H9 (cell line): ENCODE measurements at regions not wholly inside any gene's neighbourhood (a gene's known extent, or its start where the extent isn't known, plus 50 kb on each side); places are given as distances from the start of the nearest gene placed in this dataset.
"Not testable (repeated sequence)": the region's sequence is repeated elsewhere in the genome, so short reads cannot be mapped to it uniquely, and the experiment has no call there.

Source experiments
- DNase-seq: peaks from one replicate; pipeline ENCODE4 v3.0.0-alpha.2; 2017
- H2AFZ ChIP-seq: one replicate; pipeline ENCODE4 v1.6.1; 2013; ENCODE audit warnings: mild to moderate bottlenecking, low read length, control low read depth, moderate library complexity
- H2AK5ac ChIP-seq: 2 replicates; pipeline ENCODE4 v1.6.1; 2013; ENCODE audit warnings: low read length, control low read depth, mixed read lengths; ENCODE audit not compliant: insufficient read length
- H2BK120ac ChIP-seq: one replicate; pipeline ENCODE4 v1.6.1; 2013; ENCODE audit warnings: low read depth, mild to moderate bottlenecking, low read length, control low read depth, inconsistent platforms; ENCODE audit not compliant: poor library complexity, severe bottlenecking
- H2BK12ac ChIP-seq: 2 replicates; pipeline ENCODE4 v1.6.1; 2013; ENCODE audit warnings: low read length, control low read depth, mixed read lengths, low read depth; ENCODE audit not compliant: insufficient read length
- H2BK15ac ChIP-seq: 2 replicates; pipeline ENCODE4 v1.6.1; 2013; ENCODE audit warnings: low read depth, low read length, control low read depth
- H2BK20ac ChIP-seq: one replicate; pipeline ENCODE4 v1.6.1; 2013; ENCODE audit warnings: low read depth, mild to moderate bottlenecking, low read length, control low read depth, inconsistent platforms; ENCODE audit not compliant: poor library complexity, severe bottlenecking
- H2BK5ac ChIP-seq: 2 replicates; pipeline ENCODE4 v1.6.1; 2013; ENCODE audit warnings: low read length, control low read depth, mixed read lengths; ENCODE audit not compliant: insufficient read length
- H3K14ac ChIP-seq: 2 replicates; pipeline ENCODE4 v1.6.1; 2013; ENCODE audit warnings: low read length, control low read depth; ENCODE audit not compliant: insufficient read depth
- H3K18ac ChIP-seq: 2 replicates; pipeline ENCODE4 v1.6.1; 2013; ENCODE audit warnings: low read depth, mild to moderate bottlenecking, mixed read lengths, low read length, control low read depth; ENCODE audit not compliant: insufficient read length
- H3K23ac ChIP-seq: 2 replicates; pipeline ENCODE4 v1.6.1; 2013; ENCODE audit warnings: low read length, control low read depth, mixed read lengths, low read depth; ENCODE audit not compliant: insufficient read length
- H3K23me2 ChIP-seq: 2 replicates; pipeline ENCODE4 v1.6.1; 2013; ENCODE audit warnings: low read depth, mild to moderate bottlenecking, mixed read lengths, low read length, control low read depth; ENCODE audit not compliant: insufficient read length, poor library complexity, severe bottlenecking
- H3K27ac ChIP-seq: 2 replicates; pipeline ENCODE4 v1.5.1; 2013; ENCODE audit warnings: low read length, control low read depth, mixed read lengths, low read depth; ENCODE audit not compliant: insufficient read length
- H3K27me3 ChIP-seq: 2 replicates; pipeline ENCODE4 v1.6.1; 2013; ENCODE audit warnings: low read length, control low read depth, inconsistent platforms; ENCODE audit not compliant: insufficient read depth
- H3K4ac ChIP-seq: 2 replicates; pipeline ENCODE4 v1.6.1; 2013; ENCODE audit warnings: low read depth, mild to moderate bottlenecking, control low read depth, inconsistent platforms, low read length, moderate library complexity
- H3K4me1 ChIP-seq: 2 replicates; pipeline ENCODE4 v1.6.1; 2013; ENCODE audit warnings: low read length, control low read depth, inconsistent platforms; ENCODE audit not compliant: insufficient read depth
- H3K4me2 ChIP-seq: 2 replicates; pipeline ENCODE4 v1.6.1; 2013; ENCODE audit warnings: low read length, control low read depth, mixed read lengths; ENCODE audit not compliant: insufficient read length, insufficient read depth
- H3K56ac ChIP-seq: 2 replicates; pipeline ENCODE4 v1.6.1; 2013; ENCODE audit warnings: low read depth, mild to moderate bottlenecking, mixed read lengths, low read length, control low read depth; ENCODE audit not compliant: insufficient read length
- H3K79me1 ChIP-seq: 2 replicates; pipeline ENCODE4 v1.6.1; 2013; ENCODE audit warnings: low read depth, mild to moderate bottlenecking, moderate library complexity, low read length, control low read depth, inconsistent platforms; ENCODE audit not compliant: insufficient read depth, poor library complexity, severe bottlenecking
- H3K79me2 ChIP-seq: 2 replicates; pipeline ENCODE4 v1.6.1; 2013; ENCODE audit warnings: low read length, control low read depth, inconsistent platforms; ENCODE audit not compliant: insufficient read depth
- H3K9ac ChIP-seq: 2 replicates; pipeline ENCODE4 v1.6.1; 2013; ENCODE audit warnings: low read length, control low read depth, mixed read lengths; ENCODE audit not compliant: insufficient read length; ENCODE audit errors: extremely low read depth
- H3K9me3 ChIP-seq: one replicate; pipeline ENCODE4 v1.6.1; 2013; ENCODE audit warnings: low read depth, low read length, inconsistent platforms; ENCODE audit not compliant: control insufficient read depth
- H3T11ph ChIP-seq: one replicate; pipeline ENCODE4 v1.6.1; 2013; ENCODE audit warnings: mild to moderate bottlenecking, low read length, control low read depth, inconsistent platforms
- H4K20me1 ChIP-seq: one replicate; pipeline ENCODE4 v1.6.1; 2013; ENCODE audit not compliant: control insufficient read depth, insufficient read length, insufficient read depth
- H4K5ac ChIP-seq: 2 replicates; pipeline ENCODE4 v1.6.1; 2013; ENCODE audit warnings: low read depth, mild to moderate bottlenecking, mixed read lengths, low read length, control low read depth; ENCODE audit not compliant: insufficient read length
- H4K8ac ChIP-seq: replicated peaks from 2 replicates; pipeline ENCODE4 v1.6.1; 2013; ENCODE audit warnings: low read length, control low read depth, mixed read lengths, low read depth; ENCODE audit not compliant: insufficient read length
- H4K91ac ChIP-seq: 2 replicates; pipeline ENCODE4 v1.6.1; 2013; ENCODE audit warnings: low read depth, mild to moderate bottlenecking, moderate library complexity, mixed read lengths, low read length, control low read depth; ENCODE audit not compliant: insufficient read length
- H3K27ac Mint-ChIP-seq, 3 experiments: 2 replicates in 2 of 3; 3 replicates in 1 of 3; pipeline ENCODE4 v1.8.0; 2020 to 2021; ENCODE audit warnings: mixed read lengths in 3 of 3, mild to moderate bottlenecking in 1 of 3, moderate library complexity in 1 of 3
- H3K27me3 Mint-ChIP-seq: 2 replicates; pipeline ENCODE4 v1.8.0; 2021; ENCODE audit warnings: low read depth, mild to moderate bottlenecking, moderate library complexity, mixed read lengths
- H3K36me3 Mint-ChIP-seq, 3 experiments: 2 replicates in 2 of 3; 3 replicates in 1 of 3; pipeline ENCODE4 v1.8.0; 2020 to 2021; ENCODE audit warnings: low read depth in 3 of 3, mixed read lengths in 3 of 3; ENCODE audit not compliant: insufficient read depth in 1 of 3
- H3K4me1 Mint-ChIP-seq, 2 experiments: 2 replicates each; pipeline ENCODE4 v1.8.0; 2020; ENCODE audit warnings: mixed read lengths in 2 of 2
- H3K4me3 Mint-ChIP-seq, 2 experiments: 2 replicates in 1 of 2; 3 replicates in 1 of 2; pipeline ENCODE4 v1.8.0; 2020 to 2021; ENCODE audit warnings: mild to moderate bottlenecking in 2 of 2, mixed read lengths in 2 of 2, moderate library complexity in 1 of 2
- H3K9me3 Mint-ChIP-seq, 2 experiments: 2 replicates in 1 of 2; 3 replicates in 1 of 2; pipeline ENCODE4 v1.8.0; 2020; ENCODE audit warnings: mild to moderate bottlenecking in 2 of 2, mixed read lengths in 2 of 2, moderate library complexity in 1 of 2
- WGBS: extraction: QIAGEN DNeasy Blood & Tissue Kit; methylation state at CpG from one replicate; pipeline ENCODE4 v1.1.7; 2013; ENCODE audit warnings: missing lambda C conversion rate, low lambda C conversion rate, mixed read lengths; ENCODE audit not compliant: insufficient read length; ENCODE audit errors: extremely low coverage; 5-methylcytosine and 5-hydroxymethylcytosine counted together

- H3K23ac ChIP-seq, H4K20me1 ChIP-seq, H2BK12ac ChIP-seq, H2AK5ac ChIP-seq, H3K18ac ChIP-seq, H3K14ac ChIP-seq, H3K4me1 ChIP-seq, H3K27ac ChIP-seq, H4K8ac ChIP-seq, H3K4me3 Mint-ChIP-seq, H3K9me3 Mint-ChIP-seq, H3K56ac ChIP-seq, H3K79me2 ChIP-seq, H2BK20ac ChIP-seq, H3K27ac Mint-ChIP-seq, H3K79me1 ChIP-seq, H3K27me3 Mint-ChIP-seq, H4K5ac ChIP-seq, H3K9ac ChIP-seq, DNase-seq, H3K4me2 ChIP-seq, H3K23me2 ChIP-seq, H2BK120ac ChIP-seq, H3K27me3 ChIP-seq, H3T11ph ChIP-seq, H2BK15ac ChIP-seq, H2BK5ac ChIP-seq, H2AFZ ChIP-seq, H3K4me1 Mint-ChIP-seq, H3K36me3 Mint-ChIP-seq, H4K91ac ChIP-seq, H3K4ac ChIP-seq, H3K9me3 ChIP-seq: not testable (repeated sequence)
- no CpG with 5 or more reads among the region's 7 CpGs for WGBS
Measured at GRCh38 chr1:99404399-99404798, 140.1 kb downstream of the PLPPR4 start.

- H3K36me3 Mint-ChIP-seq, result not testable (repeated sequence)
Measured at GRCh38 chr1:99405325-99405724, 141.0 kb downstream of the PLPPR4 start.

More at GRCh38 chr1:99405325-99405724, 141.0 kb downstream of the PLPPR4 start:
- H3K27ac ChIP-seq, H3K9me3 Mint-ChIP-seq, H2BK5ac ChIP-seq, DNase-seq, H3K4me1 Mint-ChIP-seq, H3K18ac ChIP-seq, H4K20me1 ChIP-seq, H3K27me3 ChIP-seq, H3K14ac ChIP-seq, H3K23me2 ChIP-seq, H2BK20ac ChIP-seq, H3K4me1 ChIP-seq, H3K9ac ChIP-seq, H3K79me2 ChIP-seq, H3K4me3 Mint-ChIP-seq, H3K27me3 Mint-ChIP-seq, H2AK5ac ChIP-seq, H3K79me1 ChIP-seq, H4K8ac ChIP-seq, H3K4me2 ChIP-seq, H2BK120ac ChIP-seq, H3K56ac ChIP-seq, H3K23ac ChIP-seq, H3K9me3 ChIP-seq, H2BK15ac ChIP-seq, H3K4ac ChIP-seq, H3T11ph ChIP-seq, H2AFZ ChIP-seq, H4K91ac ChIP-seq, H2BK12ac ChIP-seq, H4K5ac ChIP-seq, H3K27ac Mint-ChIP-seq: not testable (repeated sequence)
- no CpG with 5 or more reads among the region's 9 CpGs for WGBS
